GM21447 (cell line): ENCODE measurements at regions not wholly inside any gene's neighbourhood (a gene's known extent, or its start where the extent isn't known, plus 50 kb on each side); places are given as distances from the start of the nearest gene placed in this dataset.
"Not testable (repeated sequence)": the region's sequence is repeated elsewhere in the genome, so short reads cannot be mapped to it uniquely, and the experiment has no call there.

Experiments used
- ATAC-seq: cut with Tn5 transposase; IDR thresholded peaks from one replicate; pipeline ENCODE4 v1.9.1; 2021; ENCODE audit not compliant: unreplicated experiment

DNA sequence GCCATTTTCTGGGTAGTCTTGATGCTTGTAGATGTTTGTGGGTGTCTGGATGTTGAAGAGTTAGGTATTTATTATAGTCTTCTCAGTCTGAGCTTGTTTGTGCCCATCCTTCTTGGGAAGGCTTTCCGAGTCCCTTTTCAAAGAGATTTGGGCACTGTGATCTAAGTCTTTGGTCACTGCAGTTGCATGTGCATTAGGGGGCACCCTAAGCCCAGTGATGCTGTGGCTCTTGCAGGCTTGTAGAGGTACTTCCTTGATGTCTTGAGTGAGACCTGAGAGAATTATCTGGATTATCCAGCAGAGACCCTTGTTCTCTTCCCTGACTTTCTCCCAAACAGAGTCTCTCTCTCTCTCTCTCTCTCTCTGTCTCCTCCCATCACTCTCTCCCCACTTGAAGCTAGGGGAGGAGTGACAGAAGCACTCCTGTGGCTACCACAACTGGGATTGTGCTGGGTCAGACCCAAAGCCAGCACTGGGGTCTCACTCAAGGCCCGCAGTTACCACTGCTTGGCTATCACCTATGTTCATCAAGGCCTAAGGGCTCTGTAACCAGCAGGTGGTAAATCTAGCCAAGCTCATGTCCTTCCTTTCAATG lies 68.5 kb downstream of the TMCO5A start:
- ATAC-seq, result no peak

DNA sequence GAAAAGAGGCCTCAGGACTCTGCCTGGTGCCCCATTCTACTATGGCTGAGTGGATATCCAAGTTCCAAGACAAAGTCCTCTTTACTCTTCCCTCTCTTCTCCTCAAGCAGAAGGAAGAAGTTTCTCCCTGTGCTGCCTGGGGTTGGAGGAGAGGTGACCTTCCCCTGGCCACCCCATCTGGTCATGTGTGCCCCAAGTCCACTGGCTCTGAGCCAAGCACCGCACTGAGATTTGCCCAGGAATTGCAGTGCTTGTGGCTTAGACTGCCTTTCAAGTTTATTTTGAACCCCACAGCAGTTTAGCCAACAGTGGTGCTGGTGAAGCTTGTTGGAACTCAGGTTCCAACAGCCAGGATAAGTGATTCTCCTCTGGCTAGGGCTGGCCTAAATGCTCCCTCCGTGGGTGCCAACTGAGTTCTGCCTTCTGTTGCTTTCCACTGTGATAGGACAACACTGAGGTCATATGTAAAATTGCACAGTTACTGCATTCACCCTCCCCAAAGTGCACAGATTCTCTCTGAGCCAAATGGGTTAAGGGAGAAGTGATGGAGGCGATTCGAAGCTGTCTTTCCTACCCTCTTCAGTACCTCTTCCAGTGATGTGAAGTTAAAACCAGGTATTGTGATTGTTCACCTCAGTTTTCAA lies 69.9 kb downstream of the TMCO5A start:
- no peak for ATAC-seq

DNA sequence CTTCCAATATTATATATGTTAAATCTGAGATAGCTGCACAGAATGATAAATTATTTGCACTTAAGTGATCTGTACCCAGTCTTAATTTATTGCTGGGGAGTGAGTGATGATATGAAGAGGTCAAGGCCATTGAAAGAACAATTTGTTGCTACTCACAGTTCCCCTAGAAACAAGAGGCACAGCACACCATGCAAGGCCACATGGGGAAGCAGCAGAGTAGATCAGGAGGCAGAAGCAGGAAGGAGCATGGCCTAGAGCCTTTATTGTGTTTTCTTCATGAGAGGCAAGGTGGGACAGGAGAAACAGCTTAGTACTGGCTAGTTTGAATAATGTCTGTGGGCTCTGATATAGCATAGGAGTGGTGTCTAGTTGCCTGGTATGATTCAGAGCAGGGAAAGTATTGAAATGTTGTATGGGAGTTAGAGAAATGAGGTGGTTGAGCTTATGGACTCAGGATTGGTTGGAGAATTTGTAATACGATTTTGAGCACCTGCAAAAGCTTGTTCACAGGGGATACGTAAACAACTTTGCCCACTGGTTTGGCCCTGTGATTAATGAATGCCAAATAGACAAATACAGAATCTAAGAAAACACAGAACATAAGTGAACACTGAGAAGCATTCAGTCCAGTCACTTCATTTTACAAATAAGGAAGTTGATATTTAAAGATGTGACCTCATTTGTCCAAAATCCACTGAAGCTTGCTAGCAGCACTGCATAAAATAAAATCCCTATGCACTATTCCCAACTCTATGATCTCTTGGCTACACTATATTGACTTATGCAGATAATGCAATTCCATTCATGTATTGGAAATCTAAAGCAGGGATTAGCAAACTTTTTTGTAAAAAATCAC lies 71.7 kb downstream of the TMCO5A start:
- no peak for ATAC-seq

DNA sequence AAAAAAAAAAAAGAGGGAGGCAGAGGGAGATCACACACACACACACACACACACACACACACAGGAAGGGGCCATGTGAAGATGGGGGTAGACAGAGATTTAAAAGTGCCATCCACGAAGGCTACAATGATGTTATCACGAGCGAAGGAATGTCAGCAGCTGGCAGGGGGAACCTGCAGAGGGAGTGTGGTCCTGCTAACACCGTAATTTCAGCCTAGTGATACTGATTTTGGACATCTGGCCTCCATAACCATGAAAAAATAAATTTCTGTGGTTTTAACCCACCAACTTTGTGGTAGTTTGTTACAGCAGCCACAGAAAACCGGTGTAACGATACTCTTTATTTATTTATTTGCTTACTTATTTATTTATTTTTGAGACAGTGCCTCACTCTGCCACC lies 76.0 kb downstream of the TMCO5A start:
- no peak for ATAC-seq

DNA sequence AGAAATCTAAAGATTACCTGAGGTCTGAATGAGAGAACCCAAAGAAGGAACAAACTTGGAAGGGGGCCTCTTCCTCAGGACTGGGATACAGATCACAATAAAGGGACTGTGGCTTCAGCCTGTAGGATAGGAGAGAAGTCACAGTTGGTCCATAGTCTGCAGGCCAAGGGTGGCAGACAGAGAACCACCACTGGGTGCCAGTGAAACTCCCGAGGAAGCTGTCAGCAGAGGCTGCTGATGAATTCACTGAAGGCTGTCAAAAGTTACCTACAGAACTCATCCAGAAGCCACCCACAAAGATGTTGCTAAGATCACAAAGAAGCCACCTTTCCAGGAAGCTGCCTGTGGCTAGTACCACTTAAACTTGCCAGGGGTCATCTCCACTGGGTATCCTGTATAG lies 78.5 kb downstream of the TMCO5A start:
- ATAC-seq, result no peak

DNA sequence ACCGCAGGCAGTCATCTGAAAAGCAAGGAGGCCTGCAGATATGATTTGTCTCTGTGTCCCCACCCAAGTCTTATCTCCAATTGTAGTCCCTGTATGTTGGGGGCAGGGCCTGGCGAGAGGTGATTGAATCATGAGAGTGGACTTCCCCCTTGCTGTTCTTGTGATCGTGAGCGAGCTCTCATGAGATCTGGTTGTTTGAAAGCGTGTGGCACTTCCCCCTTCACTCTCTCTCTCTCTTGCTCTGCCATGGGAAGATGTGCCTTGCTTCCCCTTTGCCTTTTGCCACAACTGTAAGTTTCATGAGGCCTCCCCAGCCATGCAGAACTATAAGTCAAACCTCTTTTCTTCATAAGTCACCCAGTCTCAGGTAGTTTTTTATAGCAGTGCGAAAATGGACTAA lies 83.3 kb downstream of the TMCO5A start:
- ATAC-seq, result no peak

DNA sequence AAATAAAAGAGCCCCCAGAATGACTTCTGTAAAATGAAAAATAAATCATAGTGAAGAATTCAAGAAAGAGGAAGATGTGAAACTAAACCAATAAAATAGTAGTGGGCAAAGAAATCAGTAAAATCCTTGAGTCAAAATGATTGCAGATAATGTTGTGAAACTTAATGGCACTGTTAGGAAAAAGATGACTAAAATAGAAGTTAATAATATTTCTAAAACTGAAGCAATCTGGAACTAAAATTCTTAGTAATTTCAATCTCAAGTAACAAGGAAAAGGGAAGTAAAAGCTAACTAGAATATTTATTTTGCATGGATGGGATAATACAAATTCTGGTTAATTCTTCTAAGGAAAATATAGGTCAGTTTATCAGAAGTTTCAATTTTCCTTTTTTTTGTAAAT lies 84.6 kb downstream of the TMCO5A start:
- ATAC-seq, result no peak

DNA sequence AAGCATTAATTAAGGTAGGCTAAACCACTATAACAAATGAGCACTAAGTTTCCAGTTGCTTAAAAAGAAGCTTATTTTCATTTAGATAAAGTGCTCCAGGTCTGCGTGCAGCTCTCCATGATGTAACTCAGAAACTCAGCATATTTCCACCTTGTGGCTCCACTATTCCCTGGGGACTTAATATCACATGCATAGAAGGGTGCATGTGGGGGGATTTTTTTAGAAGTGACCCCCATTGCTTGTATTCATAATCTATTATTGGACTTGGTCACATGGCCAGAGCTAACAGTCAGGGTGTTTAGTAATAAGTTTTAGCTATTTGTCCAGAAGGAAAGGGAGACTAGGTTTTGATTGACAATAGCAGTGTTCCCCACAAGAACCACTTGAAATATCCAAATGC lies 86.8 kb downstream of the TMCO5A start:
- peak; percentile 56 for ATAC-seq

DNA sequence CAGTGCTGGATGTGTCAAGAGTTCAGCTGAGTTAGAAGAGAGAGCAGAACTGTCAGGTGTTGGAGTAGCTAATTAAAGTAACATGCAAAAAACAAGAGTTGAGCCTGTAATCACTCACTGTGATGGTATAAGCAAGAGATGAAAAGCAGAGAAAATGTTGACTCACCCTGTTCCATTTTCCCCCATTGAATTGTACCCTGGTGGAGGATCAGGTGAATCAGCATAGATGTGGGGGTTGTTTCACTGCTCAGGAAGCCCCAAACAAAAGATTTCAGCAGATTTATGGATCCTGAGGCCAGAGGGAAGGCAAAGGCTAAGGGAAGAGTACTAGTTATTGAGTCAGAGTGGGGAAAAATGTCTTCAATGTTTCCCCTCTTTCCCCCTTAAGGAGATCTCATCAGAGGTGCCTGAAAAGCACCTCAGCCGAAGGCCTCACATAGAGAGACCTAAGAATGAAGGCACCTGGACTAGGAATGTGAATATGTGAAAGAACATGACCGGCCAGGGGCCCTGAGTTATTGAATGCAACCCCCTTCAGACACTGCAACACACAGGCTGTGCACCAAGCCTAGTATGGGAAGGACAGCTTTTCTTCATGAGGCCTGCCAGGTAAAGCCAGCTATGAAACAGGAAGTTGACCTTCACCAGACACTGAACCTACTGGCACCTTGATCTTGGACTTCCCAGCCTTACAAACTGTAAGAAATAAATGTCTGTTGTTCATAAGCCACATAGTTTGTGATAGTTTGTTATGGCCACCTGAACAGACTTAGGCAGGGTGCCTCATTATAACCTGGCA lies 90.1 kb downstream of the TMCO5A start:
- ATAC-seq, result no peak

DNA sequence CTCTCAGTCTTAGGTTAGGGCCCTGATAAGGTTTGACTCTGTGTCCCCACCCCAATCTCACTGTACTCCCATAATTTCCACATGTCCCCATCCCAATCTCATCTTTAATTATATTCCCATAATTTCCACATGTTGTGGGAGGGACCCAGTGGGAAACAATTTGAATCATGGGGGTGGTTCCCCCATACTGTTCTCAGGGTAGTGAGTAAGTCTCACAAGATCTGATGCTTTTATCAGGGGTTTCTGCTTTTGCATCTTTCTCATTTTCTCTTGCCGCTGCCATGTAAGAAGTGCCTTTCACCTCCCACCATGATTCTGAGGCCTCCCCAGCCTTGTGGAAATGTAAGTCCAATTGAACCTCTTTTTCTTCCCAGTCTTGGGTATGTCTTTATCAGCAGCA lies 91.2 kb downstream of the TMCO5A start:
- ATAC-seq, result not testable (repeated sequence)

DNA sequence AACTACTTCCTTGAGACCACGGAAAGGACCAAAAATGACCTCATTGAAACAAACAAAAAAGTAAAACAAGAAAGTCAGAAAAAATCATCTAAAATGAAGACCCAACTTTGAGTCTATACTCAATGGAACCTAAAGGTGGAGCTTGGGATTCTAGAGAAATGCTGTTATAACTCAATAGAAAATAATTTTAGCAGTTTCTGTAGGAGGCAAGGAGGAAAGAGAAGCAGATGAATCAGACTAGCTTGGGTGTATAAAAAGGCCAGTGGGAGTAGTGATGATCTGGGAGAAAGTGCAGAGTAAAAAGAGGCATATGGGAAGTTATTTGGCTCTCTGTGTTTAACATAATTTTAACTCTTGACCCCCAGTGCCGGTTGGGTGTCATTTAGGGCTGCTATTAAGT lies 94.4 kb downstream of the TMCO5A start:
- no peak for ATAC-seq

DNA sequence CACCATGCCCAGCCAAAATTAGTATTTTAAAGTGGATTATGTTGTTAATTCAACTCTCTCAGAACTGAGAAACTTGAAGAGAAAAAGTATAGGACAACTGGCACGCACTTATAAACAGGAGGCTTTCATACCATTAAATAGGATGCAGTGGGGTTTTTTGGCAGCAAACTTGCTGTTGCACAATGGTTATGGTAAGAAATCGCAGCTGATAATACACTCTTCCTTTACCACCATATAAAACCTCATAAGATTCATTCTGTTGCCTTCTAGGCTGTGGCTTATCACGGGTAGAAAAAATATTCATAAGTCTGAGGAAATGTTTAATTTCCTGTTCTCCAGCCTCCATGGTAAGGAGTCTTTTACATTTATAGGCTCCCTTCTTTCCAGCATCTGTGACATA lies 95.3 kb downstream of the TMCO5A start:
- ATAC-seq, result no peak

DNA sequence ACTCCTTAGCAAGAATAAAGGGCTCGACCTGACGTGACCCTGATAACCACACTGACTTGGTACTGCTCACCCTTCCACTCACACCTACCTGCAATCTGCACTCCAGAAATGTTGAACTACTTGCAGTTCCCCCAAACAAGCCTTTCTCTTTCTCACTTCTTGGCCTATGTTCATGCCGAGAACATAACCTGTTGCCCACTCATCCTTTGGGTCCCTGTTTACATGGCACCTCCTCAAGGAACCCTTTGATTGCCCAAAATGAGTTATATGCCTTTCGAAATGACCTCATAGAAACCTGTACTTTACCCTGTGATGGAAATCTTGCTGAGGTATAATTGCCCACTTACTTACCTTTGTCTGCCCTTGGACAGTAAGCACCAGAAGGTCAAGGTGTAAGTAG lies 96.2 kb downstream of the TMCO5A start:
- ATAC-seq, result no peak

DNA sequence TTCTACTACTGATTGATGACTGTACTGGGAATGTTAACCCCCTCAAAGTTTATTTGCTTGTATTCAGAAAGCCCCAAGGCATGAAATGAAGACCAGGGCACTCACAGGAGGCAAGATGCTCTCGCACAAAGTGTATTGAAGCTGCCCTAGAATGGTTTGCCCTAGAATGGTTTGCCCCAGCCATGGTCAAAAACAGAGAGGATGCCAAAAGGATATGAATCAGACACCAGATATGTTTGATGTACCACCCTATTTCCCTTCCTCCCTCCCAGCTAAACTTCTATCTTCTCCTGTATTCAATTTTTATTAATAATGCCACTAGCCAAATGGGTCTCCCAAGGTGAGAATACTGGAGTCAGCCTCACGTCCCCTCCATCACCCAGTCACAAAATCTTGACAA lies 101.3 kb downstream of the TMCO5A start:
- ATAC-seq, result no peak

DNA sequence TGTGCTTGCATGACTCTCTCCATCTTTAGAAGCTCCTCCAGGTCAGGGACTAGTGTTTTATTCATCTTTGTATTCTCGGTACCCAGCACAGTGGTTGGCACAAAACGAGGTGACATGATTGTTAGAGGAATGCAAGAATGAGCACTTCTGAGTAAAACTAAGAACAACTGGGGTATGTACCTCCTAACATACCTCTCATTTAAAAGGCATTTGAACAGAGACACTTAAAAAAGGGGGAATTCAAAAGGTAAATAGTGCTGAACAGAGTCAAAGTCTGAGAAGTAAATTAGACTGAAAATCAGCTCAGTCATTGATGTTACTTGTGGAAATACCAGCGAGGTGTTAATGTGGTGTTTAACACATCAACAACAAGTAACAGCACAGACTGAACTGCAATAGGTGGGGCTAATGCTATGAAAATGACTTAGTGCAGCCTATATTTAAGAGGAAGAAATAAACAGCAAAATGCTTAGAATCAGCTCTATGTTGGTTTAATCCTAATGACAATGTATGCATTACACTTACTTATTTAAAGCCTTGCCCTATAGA lies 102.4 kb downstream of the TMCO5A start:
- ATAC-seq, result no peak

DNA sequence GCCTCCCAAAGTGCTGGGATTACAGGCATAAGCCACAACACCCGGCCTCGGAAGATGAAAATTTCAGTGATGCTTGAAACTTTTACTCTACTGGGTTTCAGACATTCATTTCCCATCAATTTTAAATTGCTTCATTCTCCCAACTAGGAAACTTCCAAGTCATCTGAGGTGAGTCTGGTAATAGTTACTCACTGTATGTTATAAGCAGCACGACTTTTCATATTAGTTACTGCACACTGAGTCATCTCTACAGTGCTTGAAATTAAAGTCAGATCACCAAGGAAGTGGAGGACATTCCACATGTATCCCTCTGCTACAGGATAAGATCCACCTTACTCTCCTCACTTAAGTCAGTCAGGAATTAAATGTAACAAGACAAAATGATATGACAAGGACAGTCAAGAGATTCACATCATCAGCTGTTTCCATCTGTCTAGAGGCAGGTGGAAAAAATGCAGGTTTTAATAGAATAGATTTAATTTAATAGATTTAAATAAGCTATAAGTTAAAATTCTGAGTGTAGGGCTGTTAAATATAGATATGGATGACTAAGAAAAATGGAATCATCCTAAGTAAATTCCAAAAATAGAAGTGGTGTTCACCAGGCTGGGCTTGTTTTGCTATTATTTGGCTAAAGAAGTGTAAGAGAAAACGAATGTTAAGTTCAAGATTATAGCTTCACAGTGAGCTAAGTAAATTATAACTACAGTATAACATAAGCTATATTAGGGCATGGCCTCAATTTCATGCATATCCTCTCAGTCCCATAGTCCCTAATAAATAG lies 104.4 kb downstream of the TMCO5A start:
- no peak for ATAC-seq

DNA sequence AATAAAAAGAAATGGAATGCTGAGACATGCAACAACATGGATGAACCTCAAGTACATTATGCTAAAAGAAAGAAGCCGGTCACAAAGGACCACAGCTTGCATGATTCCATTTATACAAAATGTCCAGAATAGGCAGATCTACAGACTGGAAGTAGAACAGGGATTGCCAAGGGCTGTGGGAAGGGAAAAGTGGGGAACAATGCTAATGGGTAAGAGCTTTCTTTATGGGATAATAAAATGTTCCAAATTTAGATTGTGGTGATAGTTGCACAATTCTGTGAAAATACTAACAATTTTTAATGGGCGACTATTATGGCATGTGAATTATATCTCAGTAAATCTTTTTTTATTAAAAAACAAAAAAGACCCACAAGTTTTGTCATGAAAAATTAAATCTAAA lies 106.2 kb downstream of the TMCO5A start:
- no peak for ATAC-seq

DNA sequence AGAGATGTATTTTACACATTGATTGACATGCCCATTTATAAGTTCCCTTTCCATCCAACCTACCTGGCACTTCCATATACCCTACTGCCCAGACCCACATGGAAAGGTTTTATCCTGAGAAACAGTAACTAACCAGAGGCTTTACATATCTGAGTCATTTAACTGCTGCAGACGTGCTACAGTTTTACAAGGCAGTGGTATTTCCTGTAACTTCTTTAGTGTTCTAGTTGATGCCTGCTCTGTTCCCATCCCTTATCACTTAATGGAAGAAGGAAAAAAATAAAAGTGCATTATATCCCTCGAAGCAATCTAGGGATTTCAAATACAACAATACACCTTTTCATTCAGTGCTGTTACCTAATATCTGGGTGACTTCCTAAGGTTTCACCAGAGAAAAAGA lies 107.1 kb downstream of the TMCO5A start:
- ATAC-seq, result no peak

DNA sequence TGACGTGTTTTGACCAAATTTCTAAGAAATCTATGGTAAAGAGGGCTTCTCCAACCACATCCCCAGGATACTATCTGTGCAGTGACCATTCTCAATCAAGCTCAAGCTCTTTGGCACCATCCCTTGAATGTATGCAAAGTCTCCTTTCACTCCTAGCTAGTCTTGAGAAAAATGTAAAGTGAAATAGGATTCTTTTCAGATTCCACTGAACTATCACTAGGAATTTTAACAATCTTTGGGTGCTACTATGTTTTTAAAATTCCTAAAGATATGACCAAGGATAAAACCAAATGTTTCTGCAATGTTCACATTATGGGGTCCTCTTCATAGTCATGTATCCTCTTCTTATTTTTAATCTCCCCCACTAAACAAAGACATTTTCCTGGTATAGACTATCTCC lies 107.8 kb downstream of the TMCO5A start:
- no peak for ATAC-seq

DNA sequence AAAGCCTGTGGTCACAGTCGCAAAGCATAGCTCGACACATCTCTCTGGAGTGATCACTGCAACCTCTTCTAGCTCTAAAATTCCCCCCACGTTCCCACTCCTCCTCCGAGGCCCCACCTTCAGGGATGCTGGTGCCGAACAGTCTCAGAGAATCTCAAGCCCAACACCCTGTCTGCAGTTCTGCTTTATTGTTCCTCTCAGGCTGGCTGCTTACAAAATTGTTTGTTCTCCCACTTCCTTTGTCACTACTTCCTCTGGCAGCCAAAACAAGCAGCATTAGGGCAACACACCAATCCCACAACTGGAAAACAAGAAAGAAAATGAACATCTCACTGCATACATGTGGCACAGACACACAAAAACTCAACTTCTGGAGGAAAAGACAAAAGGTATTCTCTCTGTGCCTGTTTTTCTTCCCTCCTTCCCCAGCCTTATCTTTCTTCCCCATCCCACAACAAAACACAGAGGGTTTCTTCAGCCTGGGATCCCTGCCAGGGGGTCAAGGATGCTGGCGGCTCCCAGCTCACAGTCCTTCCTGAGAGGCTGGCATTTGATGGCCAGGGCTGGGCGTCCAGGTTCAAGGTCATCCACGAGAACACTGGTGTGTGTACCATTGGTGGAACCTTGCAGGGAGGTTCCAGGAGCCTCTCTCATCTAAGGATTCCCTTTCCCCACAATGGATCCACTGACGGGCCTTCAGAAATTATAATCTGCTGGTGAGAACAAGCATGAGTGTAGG lies 108.4 kb downstream of the TMCO5A start:
- no peak for ATAC-seq
